ENCODE measurements at regions not wholly inside any gene's neighbourhood (a gene's known extent, or its start where the extent isn't known, plus 50 kb on each side); places are given as distances from the start of the nearest gene placed in this dataset.

DNA sequence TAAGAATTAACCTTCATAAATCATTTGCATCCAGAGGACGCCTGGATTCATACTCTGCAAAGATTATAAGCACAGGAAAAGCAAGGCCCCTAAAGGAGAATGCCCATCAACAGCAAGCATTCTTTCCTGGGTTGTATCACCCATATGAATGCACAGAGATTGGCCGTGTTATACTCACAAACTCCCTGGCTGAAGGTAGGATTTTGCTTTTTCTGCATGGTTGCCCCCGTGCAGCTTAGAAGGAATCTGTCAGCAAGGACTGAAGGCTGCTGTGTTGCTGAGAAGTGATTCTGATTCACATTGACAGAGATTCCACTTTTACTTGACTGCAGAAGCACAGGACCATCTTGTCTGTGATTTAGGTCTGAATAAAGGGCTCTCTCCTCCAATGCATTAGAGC lies 283.0 kb downstream of the LRRIQ3 start:
- TF ChIP-seq POLR2A (IDR thresholded peaks at IDR 0.05) = no peak
- TF ChIP-seq, protein P1, sequence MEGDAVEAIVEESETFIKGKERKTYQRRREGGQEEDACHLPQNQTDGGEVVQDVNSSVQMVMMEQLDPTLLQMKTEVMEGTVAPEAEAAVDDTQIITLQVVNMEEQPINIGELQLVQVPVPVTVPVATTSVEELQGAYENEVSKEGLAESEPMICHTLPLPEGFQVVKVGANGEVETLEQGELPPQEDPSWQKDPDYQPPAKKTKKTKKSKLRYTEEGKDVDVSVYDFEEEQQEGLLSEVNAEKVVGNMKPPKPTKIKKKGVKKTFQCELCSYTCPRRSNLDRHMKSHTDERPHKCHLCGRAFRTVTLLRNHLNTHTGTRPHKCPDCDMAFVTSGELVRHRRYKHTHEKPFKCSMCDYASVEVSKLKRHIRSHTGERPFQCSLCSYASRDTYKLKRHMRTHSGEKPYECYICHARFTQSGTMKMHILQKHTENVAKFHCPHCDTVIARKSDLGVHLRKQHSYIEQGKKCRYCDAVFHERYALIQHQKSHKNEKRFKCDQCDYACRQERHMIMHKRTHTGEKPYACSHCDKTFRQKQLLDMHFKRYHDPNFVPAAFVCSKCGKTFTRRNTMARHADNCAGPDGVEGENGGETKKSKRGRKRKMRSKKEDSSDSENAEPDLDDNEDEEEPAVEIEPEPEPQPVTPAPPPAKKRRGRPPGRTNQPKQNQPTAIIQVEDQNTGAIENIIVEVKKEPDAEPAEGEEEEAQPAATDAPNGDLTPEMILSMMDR (IDR thresholded peaks at IDR 0.05) = no peak

Data from adrenal gland (tissue), 5 donors.